ENCODE measurements at regions not wholly inside any gene's neighbourhood (a gene's known extent, or its start where the extent isn't known, plus 50 kb on each side); places are given as distances from the start of the nearest gene placed in this dataset.

GRCh38 chr3:177726807-177727206 lies 529.5 kb upstream of the TBL1XR1 start:
- Histone ChIP-seq H3K27me3 (ENCODE audit: control insufficient read depth in 1 of 2, insufficient read depth in 2 of 2, low read length in 2 of 2) (no peaks in the 10 kb centered on the region), H3K4me3 (ENCODE audit: low read length in 2 of 2) (no peak overlapping the region), H3K27ac (ENCODE audit: low read length) (no peak overlapping the region), H3K9ac (ENCODE audit: low read length in 2 of 2) (no peak overlapping the region), H3K4me1 (ENCODE audit: control insufficient read depth, insufficient read depth, low read length) (peaks cover 12% of the 10 kb centered on the region), H3K9me3 (ENCODE audit: control insufficient read depth in 2 of 2, low read length in 2 of 2) (no peaks in the 10 kb centered on the region), H3K36me3 (ENCODE audit: control insufficient read depth in 2 of 2, insufficient read depth in 2 of 2, low read length in 2 of 2) (no peaks in the 10 kb centered on the region)

GRCh38 chr3:177729956-177730681 lies 532.8 kb upstream of the TBL1XR1 start:
- H3K9me3 ChIP-seq (ENCODE audit: control insufficient read depth in 2 of 2, low read length in 2 of 2), result no peaks in the 10 kb centered on the region
- H3K27ac ChIP-seq (ENCODE audit: low read length), result no peak overlapping the region
- H3K27me3 ChIP-seq (ENCODE audit: control insufficient read depth in 1 of 2, insufficient read depth in 2 of 2, low read length in 2 of 2), result no peaks in the 10 kb centered on the region
- no peaks in the 10 kb centered on the region for H3K4me1 ChIP-seq (ENCODE audit: control insufficient read depth, insufficient read depth, low read length)
- H3K9ac ChIP-seq (ENCODE audit: low read length in 2 of 2), result no peak overlapping the region
- no peaks in the 10 kb centered on the region for H3K36me3 ChIP-seq (ENCODE audit: control insufficient read depth in 2 of 2, insufficient read depth in 2 of 2, low read length in 2 of 2)
- no peak overlapping the region for H3K4me3 ChIP-seq (ENCODE audit: low read length in 2 of 2)

GRCh38 chr3:177730814-177731213 lies 533.5 kb upstream of the TBL1XR1 start:
- H3K9ac ChIP-seq (ENCODE audit: low read length in 2 of 2), result no peak overlapping the region
- H3K27me3 ChIP-seq (ENCODE audit: control insufficient read depth in 1 of 2, insufficient read depth in 2 of 2, low read length in 2 of 2), result no peaks in the 10 kb centered on the region
- no peak overlapping the region for H3K4me3 ChIP-seq (ENCODE audit: low read length in 2 of 2)
- H3K4me1 ChIP-seq (ENCODE audit: control insufficient read depth, insufficient read depth, low read length), result no peaks in the 10 kb centered on the region
- no peaks in the 10 kb centered on the region for H3K9me3 ChIP-seq (ENCODE audit: control insufficient read depth in 2 of 2, low read length in 2 of 2)
- H3K36me3 ChIP-seq (ENCODE audit: control insufficient read depth in 2 of 2, insufficient read depth in 2 of 2, low read length in 2 of 2), result no peaks in the 10 kb centered on the region
- no peak overlapping the region for H3K27ac ChIP-seq (ENCODE audit: low read length)

GRCh38 chr3:177731644-177732268 lies 534.5 kb upstream of the TBL1XR1 start:
- H3K9ac ChIP-seq (ENCODE audit: low read length in 2 of 2), result no peak overlapping the region
- H3K4me3 ChIP-seq (ENCODE audit: low read length in 2 of 2), result no peak overlapping the region
- no peaks in the 10 kb centered on the region for H3K27me3 ChIP-seq (ENCODE audit: control insufficient read depth in 1 of 2, insufficient read depth in 2 of 2, low read length in 2 of 2)
- H3K36me3 ChIP-seq (ENCODE audit: control insufficient read depth in 2 of 2, insufficient read depth in 2 of 2, low read length in 2 of 2), result no peaks in the 10 kb centered on the region
- no peak overlapping the region for H3K27ac ChIP-seq (ENCODE audit: low read length)
- H3K4me1 ChIP-seq (ENCODE audit: control insufficient read depth, insufficient read depth, low read length), result no peaks in the 10 kb centered on the region
- no peaks in the 10 kb centered on the region for H3K9me3 ChIP-seq (ENCODE audit: control insufficient read depth in 2 of 2, low read length in 2 of 2)

- no peak overlapping the region for H3K9ac ChIP-seq (ENCODE audit: low read length in 2 of 2)
- H3K36me3 ChIP-seq (ENCODE audit: control insufficient read depth in 2 of 2, insufficient read depth in 2 of 2, low read length in 2 of 2), result no peaks in the 10 kb centered on the region
- H3K4me1 ChIP-seq (ENCODE audit: control insufficient read depth, insufficient read depth, low read length), result no peaks in the 10 kb centered on the region
- no peaks in the 10 kb centered on the region for H3K9me3 ChIP-seq (ENCODE audit: control insufficient read depth in 2 of 2, low read length in 2 of 2)
- no peak overlapping the region for H3K27ac ChIP-seq (ENCODE audit: low read length)
- no peak overlapping the region for H3K4me3 ChIP-seq (ENCODE audit: low read length in 2 of 2)
- no peaks in the 10 kb centered on the region for H3K27me3 ChIP-seq (ENCODE audit: control insufficient read depth in 1 of 2, insufficient read depth in 2 of 2, low read length in 2 of 2)
These were observed 536.0 kb upstream of the TBL1XR1 start for GRCh38 chr3:177733233-177733632.

- no peaks in the 10 kb centered on the region for H3K27me3 ChIP-seq (ENCODE audit: control insufficient read depth in 1 of 2, insufficient read depth in 2 of 2, low read length in 2 of 2)
- H3K4me1 ChIP-seq (ENCODE audit: control insufficient read depth, insufficient read depth, low read length), result no peaks in the 10 kb centered on the region
- no peak overlapping the region for H3K9ac ChIP-seq (ENCODE audit: low read length in 2 of 2)
- no peaks in the 10 kb centered on the region for H3K9me3 ChIP-seq (ENCODE audit: control insufficient read depth in 2 of 2, low read length in 2 of 2)
- no peak overlapping the region for H3K27ac ChIP-seq (ENCODE audit: low read length)
- no peaks in the 10 kb centered on the region for H3K36me3 ChIP-seq (ENCODE audit: control insufficient read depth in 2 of 2, insufficient read depth in 2 of 2, low read length in 2 of 2)
- no peak overlapping the region for H3K4me3 ChIP-seq (ENCODE audit: low read length in 2 of 2)
These were observed 536.7 kb upstream of the TBL1XR1 start for GRCh38 chr3:177733936-177734335.

- Histone ChIP-seq H3K9me3 (ENCODE audit: control insufficient read depth in 2 of 2, low read length in 2 of 2) (no peaks in the 10 kb centered on the region), H3K27ac (ENCODE audit: low read length) (no peak overlapping the region), H3K36me3 (ENCODE audit: control insufficient read depth in 2 of 2, insufficient read depth in 2 of 2, low read length in 2 of 2) (no peaks in the 10 kb centered on the region), H3K4me1 (ENCODE audit: control insufficient read depth, insufficient read depth, low read length) (no peaks in the 10 kb centered on the region), H3K27me3 (ENCODE audit: control insufficient read depth in 1 of 2, insufficient read depth in 2 of 2, low read length in 2 of 2) (no peaks in the 10 kb centered on the region), H3K4me3 (ENCODE audit: low read length in 2 of 2) (no peak overlapping the region), H3K9ac (ENCODE audit: low read length in 2 of 2) (no peak overlapping the region)
These were observed 538.1 kb upstream of the TBL1XR1 start for GRCh38 chr3:177735431-177735830.

- H3K27me3 ChIP-seq (ENCODE audit: control insufficient read depth in 1 of 2, insufficient read depth in 2 of 2, low read length in 2 of 2), result no peaks in the 10 kb centered on the region
- no peaks in the 10 kb centered on the region for H3K9me3 ChIP-seq (ENCODE audit: control insufficient read depth in 2 of 2, low read length in 2 of 2)
- no peaks in the 10 kb centered on the region for H3K36me3 ChIP-seq (ENCODE audit: control insufficient read depth in 2 of 2, insufficient read depth in 2 of 2, low read length in 2 of 2)
- H3K9ac ChIP-seq (ENCODE audit: low read length in 2 of 2), result no peak overlapping the region
- no peaks in the 10 kb centered on the region for H3K4me1 ChIP-seq (ENCODE audit: control insufficient read depth, insufficient read depth, low read length)
- no peak overlapping the region for H3K4me3 ChIP-seq (ENCODE audit: low read length in 2 of 2)
- no peak overlapping the region for H3K27ac ChIP-seq (ENCODE audit: low read length)
These were observed 542.2 kb upstream of the TBL1XR1 start for GRCh38 chr3:177739461-177739860.

- Histone ChIP-seq H3K4me1 (ENCODE audit: control insufficient read depth, insufficient read depth, low read length) (no peaks in the 10 kb centered on the region), H3K27me3 (ENCODE audit: control insufficient read depth in 1 of 2, insufficient read depth in 2 of 2, low read length in 2 of 2) (no peaks in the 10 kb centered on the region), H3K4me3 (ENCODE audit: low read length in 2 of 2) (no peak overlapping the region), H3K9ac (ENCODE audit: low read length in 2 of 2) (no peak overlapping the region), H3K36me3 (ENCODE audit: control insufficient read depth in 2 of 2, insufficient read depth in 2 of 2, low read length in 2 of 2) (no peaks in the 10 kb centered on the region), H3K27ac (ENCODE audit: low read length) (no peak overlapping the region), H3K9me3 (ENCODE audit: control insufficient read depth in 2 of 2, low read length in 2 of 2) (no peaks in the 10 kb centered on the region)
These were observed 543.0 kb upstream of the TBL1XR1 start for GRCh38 chr3:177740254-177740653.

GRCh38 chr3:177742273-177742672 lies 545.0 kb upstream of the TBL1XR1 start:
- Histone ChIP-seq H3K9me3 (ENCODE audit: control insufficient read depth in 2 of 2, low read length in 2 of 2) (no peaks in the 10 kb centered on the region), H3K27ac (ENCODE audit: low read length) (no peak overlapping the region), H3K4me3 (ENCODE audit: low read length in 2 of 2) (no peak overlapping the region), H3K27me3 (ENCODE audit: control insufficient read depth in 1 of 2, insufficient read depth in 2 of 2, low read length in 2 of 2) (no peaks in the 10 kb centered on the region), H3K36me3 (ENCODE audit: control insufficient read depth in 2 of 2, insufficient read depth in 2 of 2, low read length in 2 of 2) (no peaks in the 10 kb centered on the region), H3K9ac (ENCODE audit: low read length in 2 of 2) (no peak overlapping the region), H3K4me1 (ENCODE audit: control insufficient read depth, insufficient read depth, low read length) (peaks cover 4% of the 10 kb centered on the region)

- H3K9ac ChIP-seq (ENCODE audit: low read length in 2 of 2), result no peak overlapping the region
- no peak overlapping the region for H3K27ac ChIP-seq (ENCODE audit: low read length)
These were observed 546.0 kb upstream of the TBL1XR1 start for GRCh38 chr3:177743173-177743890.

More at GRCh38 chr3:177743173-177743890, 546.0 kb upstream of the TBL1XR1 start:
- H3K27me3 ChIP-seq (ENCODE audit: control insufficient read depth in 1 of 2, insufficient read depth in 2 of 2, low read length in 2 of 2), result no peaks in the 10 kb centered on the region
- H3K9me3 ChIP-seq (ENCODE audit: control insufficient read depth in 2 of 2, low read length in 2 of 2), result no peaks in the 10 kb centered on the region
- no peak overlapping the region for H3K4me3 ChIP-seq (ENCODE audit: low read length in 2 of 2)
- H3K4me1 ChIP-seq (ENCODE audit: control insufficient read depth, insufficient read depth, low read length), result peaks cover 4% of the 10 kb centered on the region
- no peaks in the 10 kb centered on the region for H3K36me3 ChIP-seq (ENCODE audit: control insufficient read depth in 2 of 2, insufficient read depth in 2 of 2, low read length in 2 of 2)

Data from stomach smooth muscle (tissue), 2 donors.